ENCODE measurements at regions not wholly inside any gene's neighbourhood (a gene's known extent, or its start where the extent isn't known, plus 50 kb on each side); places are given as distances from the start of the nearest gene placed in this dataset.

DNA sequence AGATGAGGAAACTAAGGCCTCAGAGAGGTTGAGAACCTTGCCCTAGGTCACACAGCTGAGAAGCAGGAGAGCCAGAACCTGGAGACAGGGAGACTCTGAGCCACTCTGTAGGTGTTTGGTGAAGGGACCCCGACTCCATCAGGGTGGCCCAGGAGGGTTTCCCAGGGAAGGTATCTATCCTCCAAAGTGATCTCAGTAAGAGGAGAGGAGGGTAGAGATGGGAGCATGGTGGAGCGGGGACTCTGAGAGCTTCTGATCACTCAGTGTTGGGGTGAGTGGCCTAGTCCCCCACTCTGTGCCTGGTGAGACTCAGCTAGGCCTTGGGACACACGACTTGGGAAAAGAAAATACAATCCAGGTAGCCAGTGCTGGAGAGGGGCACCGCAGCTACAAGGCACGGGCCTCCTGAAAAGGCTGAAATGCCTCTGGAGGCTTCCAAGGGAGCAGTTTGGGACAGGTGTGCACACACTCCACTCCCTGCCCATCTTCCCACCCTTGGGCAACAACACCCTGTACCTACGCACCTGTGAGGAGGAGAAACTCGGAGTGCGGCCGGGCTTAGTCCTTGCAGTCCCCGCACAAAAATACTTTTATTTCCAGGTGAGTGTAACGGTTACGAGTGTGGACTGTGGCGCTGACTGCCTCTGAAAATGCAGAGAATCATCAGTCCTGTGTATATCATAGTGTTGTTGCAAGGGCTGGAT, 80.8 kb downstream of the CAMK2N1 start:
- no peak for TF ChIP-seq EZH2 (IDR thresholded peaks at IDR 0.05; ENCODE audit: low read depth)
- TF ChIP-seq CTCF (conservative IDR thresholded peaks at IDR 0.05) = no peak
